Neural progenitor cell (in vitro differentiated cells): ENCODE measurements at regions not wholly inside any gene's neighbourhood (a gene's known extent, or its start where the extent isn't known, plus 50 kb on each side); places are given as distances from the start of the nearest gene placed in this dataset.

Experiments
- CTCF ChIP-seq: fragments of 200-600 bp; sonication (generic); IDR thresholded peaks from 2 replicates; pipeline ENCODE4 v1.5.1; 2017; ENCODE audit warnings: antibody characterized with exemption, mild to moderate bottlenecking
- EZH2phosphoT487 ChIP-seq: fragments of 200-600 bp; sonication (generic); IDR thresholded peaks from 2 replicates; pipeline ENCODE4 v1.6.1; 2017; ENCODE audit warnings: antibody characterized with exemption

DNA sequence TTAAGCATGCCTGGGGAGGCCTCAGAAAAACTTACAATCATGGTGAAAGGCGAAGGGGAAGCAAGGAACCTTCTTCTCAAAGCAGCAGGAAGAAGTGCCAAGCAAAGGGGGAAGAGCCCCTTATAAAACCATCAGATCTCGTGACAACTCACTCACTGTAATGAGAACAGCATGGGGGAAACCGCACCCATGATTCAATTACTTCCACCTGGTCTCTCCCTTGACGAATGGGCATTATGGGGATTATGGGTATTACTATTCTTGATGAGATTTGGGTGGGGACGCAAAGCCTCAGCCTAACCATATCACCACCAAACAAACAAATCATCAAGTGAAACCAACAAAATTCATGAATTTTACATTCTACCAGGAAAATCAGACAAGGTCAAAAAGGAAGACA, 76.7 kb upstream of the TAB3 start:
- TF ChIP-seq EZH2phosphoT487 (no peak), CTCF (no peak)
